LNCaP clone FGC (cell line): ENCODE measurements at regions not wholly inside any gene's neighbourhood (a gene's known extent, or its start where the extent isn't known, plus 50 kb on each side); places are given as distances from the start of the nearest gene placed in this dataset.

Experiments
- DNase-seq: peaks from one replicate; pipeline ENCODE4 v3.0.0-alpha.2; 2011; ENCODE audit warnings: low read depth
- H3K4me3 ChIP-seq: 2 replicates; pipeline ENCODE4 v1.5.1; 2011; ENCODE audit warnings: mild to moderate bottlenecking, low read depth, low read length, control low read depth
- CTCF ChIP-seq: IDR thresholded peaks from 2 replicates; pipeline ENCODE4 v1.5.1; 2012; ENCODE audit warnings: mild to moderate bottlenecking; ENCODE audit not compliant: control insufficient read depth, insufficient read depth; ENCODE audit errors: extremely low read depth

GRCh38 chr2:104109356-104109755 is 744.6 kb upstream of the POU3F3 start:
- DNase-seq: no peak
- TF ChIP-seq CTCF: no peak
- H3K4me3 ChIP-seq: no peak overlapping the region

GRCh38 chr2:104118889-104119288 is 735.0 kb upstream of the POU3F3 start:
- DNase-seq: no peak
- H3K4me3 ChIP-seq: no peak overlapping the region
- no peak for TF ChIP-seq CTCF

GRCh38 chr2:104120171-104120570 is 733.7 kb upstream of the POU3F3 start:
- H3K4me3 ChIP-seq: no peak overlapping the region
- TF ChIP-seq CTCF: no peak
- no peak for DNase-seq

GRCh38 chr2:104125096-104125495 is 728.8 kb upstream of the POU3F3 start:
- H3K4me3 ChIP-seq: no peak overlapping the region
- TF ChIP-seq CTCF: no peak
- DNase-seq: no peak

GRCh38 chr2:104127049-104127770 is 726.7 kb upstream of the POU3F3 start:
- H3K4me3 ChIP-seq: no peak overlapping the region
- no peak for TF ChIP-seq CTCF
- DNase-seq: no peak

- DNase-seq: no peak
Measured at GRCh38 chr2:104140361-104140760, 713.6 kb upstream of the POU3F3 start.

More at GRCh38 chr2:104140361-104140760, 713.6 kb upstream of the POU3F3 start:
- TF ChIP-seq CTCF: no peak
- H3K4me3 ChIP-seq: no peak overlapping the region
